ENCODE measurements at regions not wholly inside any gene's neighbourhood (a gene's known extent, or its start where the extent isn't known, plus 50 kb on each side); places are given as distances from the start of the nearest gene placed in this dataset.

GRCh38 chr11:25980091-25980490 is 351.8 kb upstream of the ANO3 start:
- Histone ChIP-seq H3K4me2 (ENCODE audit: low read length) (no peak overlapping the region), H3K4me3 (ENCODE audit: low read length) (no peak overlapping the region), H3K36me3 (ENCODE audit: insufficient read depth, low read length) (no peaks in the 10 kb centered on the region), H3K27me3 (ENCODE audit: control insufficient read depth, insufficient read depth, low read length) (peaks cover 9% of the 10 kb centered on the region), H3K9me3 (replicated peaks; ENCODE audit: low read length) (no peaks in the 10 kb centered on the region), H3K9ac (ENCODE audit: low read depth, low read length) (no peak overlapping the region), H3K4me1 (ENCODE audit: control insufficient read depth, insufficient read depth, low read length) (no peaks in the 10 kb centered on the region)

- H3K4me1 ChIP-seq (ENCODE audit: control insufficient read depth, insufficient read depth, low read length): no peaks in the 10 kb centered on the region
Measured at GRCh38 chr11:25981998-25982397, 349.9 kb upstream of the ANO3 start.

GRCh38 chr11:25983280-25983679 is 348.6 kb upstream of the ANO3 start:
- H3K9ac ChIP-seq (ENCODE audit: low read depth, low read length): no peak overlapping the region
- no peaks in the 10 kb centered on the region for H3K36me3 ChIP-seq (ENCODE audit: insufficient read depth, low read length)
- no peaks in the 10 kb centered on the region for H3K9me3 ChIP-seq (replicated peaks; ENCODE audit: low read length)

More at GRCh38 chr11:25981998-25982397, 349.9 kb upstream of the ANO3 start:
- H3K9me3 ChIP-seq (replicated peaks; ENCODE audit: low read length): no peaks in the 10 kb centered on the region
- H3K4me3 ChIP-seq (ENCODE audit: low read length): no peak overlapping the region
- H3K27me3 ChIP-seq (ENCODE audit: control insufficient read depth, insufficient read depth, low read length): peaks cover 11% of the 10 kb centered on the region
- H3K36me3 ChIP-seq (ENCODE audit: insufficient read depth, low read length): no peaks in the 10 kb centered on the region
- peak overlapping the region; percentile 28 for H3K4me2 ChIP-seq (ENCODE audit: low read length)
- no peak overlapping the region for H3K9ac ChIP-seq (ENCODE audit: low read depth, low read length)

GRCh38 chr11:25988178-25988577 is 343.8 kb upstream of the ANO3 start:
- Histone ChIP-seq H3K9me3 (replicated peaks; ENCODE audit: low read length) (no peaks in the 10 kb centered on the region), H3K27me3 (ENCODE audit: control insufficient read depth, insufficient read depth, low read length) (peaks cover 3% of the 10 kb centered on the region), H3K4me3 (ENCODE audit: low read length) (no peak overlapping the region), H3K4me2 (ENCODE audit: low read length) (no peak overlapping the region), H3K36me3 (ENCODE audit: insufficient read depth, low read length) (no peaks in the 10 kb centered on the region), H3K9ac (ENCODE audit: low read depth, low read length) (no peak overlapping the region), H3K4me1 (ENCODE audit: control insufficient read depth, insufficient read depth, low read length) (no peaks in the 10 kb centered on the region)

More at GRCh38 chr11:25983280-25983679, 348.6 kb upstream of the ANO3 start:
- Histone ChIP-seq H3K4me3 (ENCODE audit: low read length) (no peak overlapping the region), H3K27me3 (ENCODE audit: control insufficient read depth, insufficient read depth, low read length) (peaks cover 3% of the 10 kb centered on the region), H3K4me2 (ENCODE audit: low read length) (no peak overlapping the region), H3K4me1 (ENCODE audit: control insufficient read depth, insufficient read depth, low read length) (no peaks in the 10 kb centered on the region)

- no peaks in the 10 kb centered on the region for H3K36me3 ChIP-seq (ENCODE audit: insufficient read depth, low read length)
Measured at GRCh38 chr11:25990406-25990805, 341.5 kb upstream of the ANO3 start.

GRCh38 chr11:25991476-25991875 is 340.5 kb upstream of the ANO3 start:
- Histone ChIP-seq H3K4me1 (ENCODE audit: control insufficient read depth, insufficient read depth, low read length) (no peaks in the 10 kb centered on the region), H3K27me3 (ENCODE audit: control insufficient read depth, insufficient read depth, low read length) (peaks cover 3% of the 10 kb centered on the region), H3K9me3 (replicated peaks; ENCODE audit: low read length) (no peaks in the 10 kb centered on the region), H3K9ac (ENCODE audit: low read depth, low read length) (no peak overlapping the region), H3K36me3 (ENCODE audit: insufficient read depth, low read length) (no peaks in the 10 kb centered on the region), H3K4me3 (ENCODE audit: low read length) (no peak overlapping the region), H3K4me2 (ENCODE audit: low read length) (no peak overlapping the region)

More at GRCh38 chr11:25990406-25990805, 341.5 kb upstream of the ANO3 start:
- Histone ChIP-seq H3K9ac (ENCODE audit: low read depth, low read length) (no peak overlapping the region), H3K4me3 (ENCODE audit: low read length) (no peak overlapping the region), H3K9me3 (replicated peaks; ENCODE audit: low read length) (no peaks in the 10 kb centered on the region), H3K4me1 (ENCODE audit: control insufficient read depth, insufficient read depth, low read length) (no peaks in the 10 kb centered on the region), H3K4me2 (ENCODE audit: low read length) (no peak overlapping the region), H3K27me3 (ENCODE audit: control insufficient read depth, insufficient read depth, low read length) (peaks cover 7% of the 10 kb centered on the region)

GRCh38 chr11:25992294-25992693 is 339.6 kb upstream of the ANO3 start:
- no peak overlapping the region for H3K4me3 ChIP-seq (ENCODE audit: low read length)
- no peaks in the 10 kb centered on the region for H3K9me3 ChIP-seq (replicated peaks; ENCODE audit: low read length)
- no peaks in the 10 kb centered on the region for H3K36me3 ChIP-seq (ENCODE audit: insufficient read depth, low read length)
- H3K27me3 ChIP-seq (ENCODE audit: control insufficient read depth, insufficient read depth, low read length): peaks cover 3% of the 10 kb centered on the region
- no peaks in the 10 kb centered on the region for H3K4me1 ChIP-seq (ENCODE audit: control insufficient read depth, insufficient read depth, low read length)
- H3K4me2 ChIP-seq (ENCODE audit: low read length): no peak overlapping the region
- no peak overlapping the region for H3K9ac ChIP-seq (ENCODE audit: low read depth, low read length)

- Histone ChIP-seq H3K36me3 (ENCODE audit: insufficient read depth, low read length) (no peaks in the 10 kb centered on the region), H3K9ac (ENCODE audit: low read depth, low read length) (no peak overlapping the region), H3K4me1 (ENCODE audit: control insufficient read depth, insufficient read depth, low read length) (no peaks in the 10 kb centered on the region), H3K9me3 (replicated peaks; ENCODE audit: low read length) (no peaks in the 10 kb centered on the region), H3K4me2 (ENCODE audit: low read length) (no peak overlapping the region), H3K27me3 (ENCODE audit: control insufficient read depth, insufficient read depth, low read length) (peaks cover 3% of the 10 kb centered on the region), H3K4me3 (ENCODE audit: low read length) (no peak overlapping the region)
Measured at GRCh38 chr11:25993016-25993415, 338.9 kb upstream of the ANO3 start.

- Histone ChIP-seq H3K9ac (ENCODE audit: low read depth, low read length) (no peak overlapping the region), H3K36me3 (ENCODE audit: insufficient read depth, low read length) (no peaks in the 10 kb centered on the region), H3K4me1 (ENCODE audit: control insufficient read depth, insufficient read depth, low read length) (no peaks in the 10 kb centered on the region), H3K4me3 (ENCODE audit: low read length) (no peak overlapping the region), H3K27me3 (ENCODE audit: control insufficient read depth, insufficient read depth, low read length) (no peaks in the 10 kb centered on the region), H3K4me2 (ENCODE audit: low read length) (no peak overlapping the region), H3K9me3 (replicated peaks; ENCODE audit: low read length) (no peaks in the 10 kb centered on the region)
Measured at GRCh38 chr11:26011474-26011873, 320.5 kb upstream of the ANO3 start.

- H3K4me1 ChIP-seq (ENCODE audit: control insufficient read depth, insufficient read depth, low read length): no peaks in the 10 kb centered on the region
- H3K9ac ChIP-seq (ENCODE audit: low read depth, low read length): no peak overlapping the region
- H3K4me2 ChIP-seq (ENCODE audit: low read length): no peak overlapping the region
- no peak overlapping the region for H3K4me3 ChIP-seq (ENCODE audit: low read length)
- H3K9me3 ChIP-seq (replicated peaks; ENCODE audit: low read length): no peaks in the 10 kb centered on the region
- no peaks in the 10 kb centered on the region for H3K36me3 ChIP-seq (ENCODE audit: insufficient read depth, low read length)
- peaks cover 2% of the 10 kb centered on the region for H3K27me3 ChIP-seq (ENCODE audit: control insufficient read depth, insufficient read depth, low read length)
Measured at GRCh38 chr11:26014456-26015115, 317.3 kb upstream of the ANO3 start.

- Histone ChIP-seq H3K9ac (ENCODE audit: low read depth, low read length) (no peak overlapping the region), H3K27me3 (ENCODE audit: control insufficient read depth, insufficient read depth, low read length) (peaks cover 12% of the 10 kb centered on the region), H3K4me1 (ENCODE audit: control insufficient read depth, insufficient read depth, low read length) (no peaks in the 10 kb centered on the region), H3K9me3 (replicated peaks; ENCODE audit: low read length) (no peaks in the 10 kb centered on the region), H3K4me2 (ENCODE audit: low read length) (no peak overlapping the region), H3K36me3 (ENCODE audit: insufficient read depth, low read length) (no peaks in the 10 kb centered on the region), H3K4me3 (ENCODE audit: low read length) (no peak overlapping the region)
Measured at GRCh38 chr11:26017322-26017860, 314.5 kb upstream of the ANO3 start.

GRCh38 chr11:26017903-26018302 is 314.0 kb upstream of the ANO3 start:
- no peak overlapping the region for H3K4me3 ChIP-seq (ENCODE audit: low read length)
- H3K9ac ChIP-seq (ENCODE audit: low read depth, low read length): no peak overlapping the region
- H3K36me3 ChIP-seq (ENCODE audit: insufficient read depth, low read length): no peaks in the 10 kb centered on the region
- no peaks in the 10 kb centered on the region for H3K4me1 ChIP-seq (ENCODE audit: control insufficient read depth, insufficient read depth, low read length)
- H3K27me3 ChIP-seq (ENCODE audit: control insufficient read depth, insufficient read depth, low read length): peaks cover 12% of the 10 kb centered on the region
- H3K9me3 ChIP-seq (replicated peaks; ENCODE audit: low read length): no peaks in the 10 kb centered on the region
- no peak overlapping the region for H3K4me2 ChIP-seq (ENCODE audit: low read length)
